BLaER1 (cell line): ENCODE measurements at regions not wholly inside any gene's neighbourhood (a gene's known extent, or its start where the extent isn't known, plus 50 kb on each side); places are given as distances from the start of the nearest gene placed in this dataset.
"Not testable (repeated sequence)": the region's sequence is repeated elsewhere in the genome, so short reads cannot be mapped to it uniquely, and the experiment has no call there.

Experiments
- H3K27ac ChIP-seq: shearing (Covaris generic); formaldehyde crosslinking; 2 replicates; pipeline ENCODE4 v1.8.1; 2022
- H3K27me3 ChIP-seq: shearing (Covaris generic); formaldehyde crosslinking; 2 replicates; pipeline ENCODE4 v1.8.1; 2022
- H3K36me3 ChIP-seq: shearing (Covaris generic); formaldehyde crosslinking; 2 replicates; pipeline ENCODE4 v1.8.1; 2022
- H3K4me1 ChIP-seq: shearing (Covaris generic); formaldehyde crosslinking; 2 replicates; pipeline ENCODE4 v1.8.1; 2022
- H3K4me2 ChIP-seq: shearing (Covaris generic); formaldehyde crosslinking; 2 replicates; pipeline ENCODE4 v1.8.1; 2022
- H3K4me3 ChIP-seq: shearing (Covaris generic); formaldehyde crosslinking; 2 replicates; pipeline ENCODE4 v1.8.1; 2022
- H3K9ac ChIP-seq: shearing (Covaris generic); formaldehyde crosslinking; 2 replicates; pipeline ENCODE4 v1.8.1; 2022
- H3K9me3 ChIP-seq: shearing (Covaris generic); formaldehyde crosslinking; 2 replicates; pipeline ENCODE4 v1.8.1; 2022
- H4K20me1 ChIP-seq: shearing (Covaris generic); formaldehyde crosslinking; 2 replicates; pipeline ENCODE4 v1.8.1; 2022
- Cebpa-rat ChIP-seq: shearing (Covaris generic); IDR thresholded peaks from 2 replicates; pipeline ENCODE4 v1.8.1; 2022

DNA sequence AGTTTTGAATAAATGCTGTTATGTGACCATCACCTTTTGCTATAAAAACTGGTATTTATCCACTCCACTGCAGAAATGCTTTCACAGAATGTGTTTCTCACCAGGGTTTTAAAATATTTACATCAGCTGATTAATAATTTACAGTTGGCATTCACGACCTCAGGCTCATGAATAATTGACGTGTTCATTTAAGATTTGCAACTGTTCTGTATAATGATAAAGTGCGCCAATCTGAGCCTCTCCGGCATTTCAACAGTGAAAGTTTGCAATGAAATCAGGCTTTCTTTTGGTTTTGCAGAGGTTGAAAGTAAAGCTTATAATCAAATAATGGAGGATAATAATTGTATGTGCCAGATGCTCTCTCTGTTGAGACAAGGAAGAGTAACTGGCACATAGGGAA, 434.9 kb downstream of the ICE1 start:
- no peak for TF ChIP-seq Cebpa-rat
- Histone ChIP-seq H3K4me2 (no peak overlapping the region), H3K27ac (no peak overlapping the region), H3K36me3 (no peaks in the 10 kb centered on the region), H3K9ac (no peak overlapping the region), H3K4me1 (no peaks in the 10 kb centered on the region), H3K4me3 (no peak overlapping the region), H4K20me1 (no peaks in the 10 kb centered on the region), H3K9me3 (no peaks in the 10 kb centered on the region), H3K27me3 (no peaks in the 10 kb centered on the region)

DNA sequence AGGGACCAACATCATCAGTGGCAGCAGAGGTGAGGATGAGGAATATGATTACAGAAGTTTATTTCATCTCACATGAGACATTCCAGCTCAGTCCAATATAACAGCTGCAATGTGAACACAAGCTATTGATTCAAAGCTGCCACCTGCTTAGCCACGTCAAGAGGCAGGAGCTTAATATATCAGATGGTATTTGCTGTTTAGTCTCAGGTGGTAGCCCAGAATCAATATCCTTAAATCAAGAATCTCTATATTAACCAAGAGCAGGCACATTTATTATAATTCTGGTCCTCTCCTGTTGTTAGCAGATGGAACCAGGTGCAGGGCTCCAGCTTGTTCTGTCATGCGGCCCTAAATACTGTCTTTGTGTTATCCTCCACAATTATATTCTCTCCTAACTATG, 431.6 kb downstream of the ICE1 start:
- Histone ChIP-seq H3K4me2 (no peak overlapping the region), H4K20me1 (no peaks in the 10 kb centered on the region), H3K9ac (no peak overlapping the region), H3K27me3 (no peaks in the 10 kb centered on the region), H3K4me3 (no peak overlapping the region), H3K4me1 (no peaks in the 10 kb centered on the region), H3K27ac (no peak overlapping the region), H3K9me3 (no peaks in the 10 kb centered on the region), H3K36me3 (no peaks in the 10 kb centered on the region)
- TF ChIP-seq Cebpa-rat, result no peak

DNA sequence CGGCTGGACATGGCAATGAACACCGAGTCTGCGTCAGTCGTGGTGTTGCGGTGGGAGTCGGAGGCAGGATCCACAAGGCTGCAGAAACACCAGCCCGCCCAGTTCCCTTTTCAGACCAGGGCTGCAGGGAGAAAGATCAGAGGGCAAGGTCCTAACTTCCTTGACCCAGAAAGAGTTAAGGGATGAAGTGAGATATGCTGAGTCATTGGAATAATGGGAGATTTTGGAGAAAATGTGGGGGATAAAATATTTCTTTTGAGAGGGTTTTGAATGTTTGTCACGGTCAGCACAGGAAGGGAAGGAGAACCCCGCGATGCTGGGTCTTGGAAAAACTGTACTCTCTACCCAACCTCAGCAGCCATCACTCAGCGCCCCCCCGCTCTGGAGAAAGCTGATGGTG, 416.0 kb downstream of the ICE1 start:
- Histone ChIP-seq H3K4me3 (no peak overlapping the region), H4K20me1 (no peaks in the 10 kb centered on the region), H3K9ac (no peak overlapping the region), H3K4me1 (no peaks in the 10 kb centered on the region), H3K4me2 (no peak overlapping the region), H3K9me3 (no peaks in the 10 kb centered on the region), H3K36me3 (no peaks in the 10 kb centered on the region), H3K27ac (no peak overlapping the region), H3K27me3 (no peaks in the 10 kb centered on the region)
- TF ChIP-seq Cebpa-rat, result no peak

DNA sequence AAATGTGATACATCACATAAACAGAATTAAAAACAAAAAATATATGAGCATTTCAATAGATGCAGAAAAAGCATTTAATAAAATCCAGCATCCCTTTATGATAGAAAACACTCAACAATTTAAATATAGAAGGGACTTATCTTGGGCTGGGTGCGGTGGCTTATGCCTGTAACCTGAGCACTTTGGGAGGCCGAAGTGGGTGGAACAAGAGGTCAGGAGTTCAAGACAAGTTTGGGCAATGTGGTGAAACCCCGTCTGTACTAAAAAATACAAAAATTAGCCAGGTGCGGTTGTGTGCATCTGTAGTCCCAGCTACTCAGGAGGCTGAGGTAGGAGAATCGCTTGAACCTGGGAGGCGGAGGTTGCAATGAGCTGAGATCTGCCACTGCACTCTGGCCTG, 409.1 kb downstream of the ICE1 start:
- H3K36me3 ChIP-seq, H3K4me1 ChIP-seq, H3K4me3 ChIP-seq, H3K9me3 ChIP-seq, H3K27me3 ChIP-seq, H3K27ac ChIP-seq, H4K20me1 ChIP-seq, H3K9ac ChIP-seq, H3K4me2 ChIP-seq: not testable (repeated sequence)

DNA sequence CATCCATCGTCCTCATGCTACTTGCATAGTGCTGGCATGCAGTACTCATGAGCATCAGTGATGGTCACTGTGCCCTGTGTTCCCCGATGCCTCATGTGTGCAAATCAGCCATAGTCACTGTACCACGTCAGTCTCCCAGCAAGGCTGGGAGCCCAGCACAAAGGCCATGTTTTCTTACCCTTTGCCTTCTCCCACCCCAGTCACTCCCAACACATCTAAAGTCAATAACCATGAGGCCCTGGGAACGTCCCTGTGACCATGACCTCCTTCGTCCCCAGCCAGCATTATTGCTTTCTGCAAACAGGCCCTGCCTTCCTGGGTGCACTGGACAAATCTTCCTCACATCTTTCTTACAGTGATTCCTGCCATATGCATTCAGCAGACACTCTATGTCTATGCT, 406.1 kb downstream of the ICE1 start:
- peaks cover under 1% of the 10 kb centered on the region; the same call in 1 of the 2 replicates for H3K4me1 ChIP-seq
- TF ChIP-seq Cebpa-rat, result no peak
- no peaks in the 10 kb centered on the region for H3K36me3 ChIP-seq
- no peaks in the 10 kb centered on the region for H3K9me3 ChIP-seq
- H3K27ac ChIP-seq, result no peak overlapping the region
- H3K9ac ChIP-seq, result no peak overlapping the region
- no peak overlapping the region for H3K4me2 ChIP-seq
- H4K20me1 ChIP-seq, result no peaks in the 10 kb centered on the region
- no peaks in the 10 kb centered on the region for H3K27me3 ChIP-seq
- no peak overlapping the region for H3K4me3 ChIP-seq

DNA sequence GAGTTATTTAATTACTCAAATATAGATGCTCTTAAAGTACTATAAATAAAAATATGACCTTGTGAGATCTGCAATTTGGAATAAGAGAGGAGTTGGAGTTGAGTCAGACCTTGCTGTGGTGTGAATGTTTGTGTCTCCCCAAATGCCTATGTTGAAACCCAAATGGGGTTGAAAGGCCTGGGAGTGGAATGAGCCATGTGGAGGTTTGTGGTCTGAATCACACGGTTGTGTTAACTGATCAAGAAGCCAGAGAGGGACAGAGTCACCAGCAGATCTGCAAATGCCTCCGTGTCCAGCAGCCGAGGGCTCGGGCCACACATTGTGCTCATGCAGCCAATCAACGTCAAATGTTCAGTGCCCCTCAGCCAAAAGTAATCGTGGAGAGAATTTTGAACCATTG, 404.4 kb downstream of the ICE1 start:
- no peaks in the 10 kb centered on the region for H4K20me1 ChIP-seq
- no peak overlapping the region for H3K27ac ChIP-seq
- no peak overlapping the region for H3K4me2 ChIP-seq
- H3K9ac ChIP-seq, result no peak overlapping the region
- H3K27me3 ChIP-seq, result no peaks in the 10 kb centered on the region
- H3K4me3 ChIP-seq, result no peak overlapping the region
- peaks cover 11% of the 10 kb centered on the region for H3K4me1 ChIP-seq
- H3K36me3 ChIP-seq, result no peaks in the 10 kb centered on the region
- H3K9me3 ChIP-seq, result no peaks in the 10 kb centered on the region
- no peak for TF ChIP-seq Cebpa-rat

DNA sequence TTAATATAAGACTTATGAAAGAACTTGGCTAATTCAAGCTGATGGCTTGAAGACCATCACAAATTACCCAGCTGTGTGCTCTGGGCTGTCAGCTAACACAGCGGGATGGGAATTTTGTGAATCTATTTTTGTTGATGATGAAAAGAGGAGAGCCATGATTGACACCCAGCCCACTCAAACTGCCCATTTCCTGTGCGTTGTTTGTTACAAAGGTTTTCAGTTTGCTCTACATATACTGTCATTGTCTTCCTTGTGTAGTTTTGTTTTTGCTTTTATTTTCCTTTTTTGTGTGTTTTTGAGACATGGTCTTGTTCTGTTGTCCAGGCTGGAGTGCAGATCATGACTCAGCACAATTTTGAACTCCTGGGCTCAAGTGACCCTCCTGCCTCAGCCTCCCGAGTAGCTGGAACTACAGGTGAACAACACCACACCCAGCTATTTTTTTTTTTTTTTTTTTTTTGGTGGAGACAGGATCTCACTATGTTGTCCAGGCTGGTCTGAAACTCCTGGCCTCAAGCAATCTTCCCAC, 400.3 kb downstream of the ICE1 start:
- H3K36me3 ChIP-seq, result no peaks in the 10 kb centered on the region
- TF ChIP-seq Cebpa-rat, result no peak
- no peaks in the 10 kb centered on the region for H4K20me1 ChIP-seq
- no peak overlapping the region for H3K27ac ChIP-seq
- H3K4me2 ChIP-seq, result peak overlapping the region; percentile 29
- H3K9ac ChIP-seq, result no peak overlapping the region
- no peaks in the 10 kb centered on the region for H3K9me3 ChIP-seq
- no peaks in the 10 kb centered on the region for H3K27me3 ChIP-seq
- no peak overlapping the region for H3K4me3 ChIP-seq
- H3K4me1 ChIP-seq, result peaks cover 11% of the 10 kb centered on the region

DNA sequence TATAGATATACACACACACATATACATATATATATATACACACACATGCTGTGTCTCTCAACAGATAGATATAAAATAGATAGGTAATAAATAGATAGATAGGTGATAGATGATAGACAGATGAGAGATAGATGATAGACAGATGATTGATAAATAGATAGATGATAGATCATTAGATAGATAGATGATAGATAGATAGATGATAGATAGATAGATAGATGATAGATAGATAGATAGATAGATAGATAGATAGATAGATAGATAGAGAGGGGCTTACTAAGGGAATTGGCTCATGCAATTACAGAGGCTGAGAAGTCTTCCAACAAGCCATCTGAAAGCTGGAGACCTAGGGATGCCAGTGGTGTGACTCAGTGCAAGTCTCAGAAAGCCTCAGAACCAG, 394.5 kb downstream of the ICE1 start:
- no peaks in the 10 kb centered on the region for H3K27me3 ChIP-seq
- no peaks in the 10 kb centered on the region for H3K9me3 ChIP-seq
- H3K4me3 ChIP-seq, result no peak overlapping the region
- no peaks in the 10 kb centered on the region for H3K4me1 ChIP-seq
- no peak overlapping the region for H3K27ac ChIP-seq
- H4K20me1 ChIP-seq, result no peaks in the 10 kb centered on the region
- no peak overlapping the region for H3K4me2 ChIP-seq
- TF ChIP-seq Cebpa-rat, result no peak
- H3K36me3 ChIP-seq, result no peaks in the 10 kb centered on the region
- H3K9ac ChIP-seq, result no peak overlapping the region

DNA sequence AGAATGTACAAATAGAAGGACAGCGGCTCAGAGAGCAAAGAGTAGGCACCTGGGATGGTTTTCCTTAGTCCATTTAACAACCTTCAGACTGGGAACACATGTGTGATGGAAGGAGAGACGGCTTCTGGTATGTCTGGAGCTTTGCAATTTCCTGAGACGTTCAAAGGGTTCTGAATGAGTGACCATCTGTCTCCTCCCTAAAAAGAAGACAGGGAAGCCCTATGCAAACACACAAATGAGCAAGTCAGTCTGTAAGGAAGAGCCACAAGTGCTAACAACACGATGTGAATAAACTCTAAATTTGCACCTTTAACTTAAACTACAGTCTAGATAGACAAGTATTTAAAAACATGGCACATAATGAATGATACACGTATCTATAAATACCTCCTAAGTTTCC, 391.0 kb downstream of the ICE1 start:
- TF ChIP-seq Cebpa-rat, result no peak
- Histone ChIP-seq H3K4me3 (no peak overlapping the region), H3K9ac (no peak overlapping the region), H3K27me3 (no peaks in the 10 kb centered on the region), H4K20me1 (no peaks in the 10 kb centered on the region), H3K4me2 (no peak overlapping the region), H3K27ac (no peak overlapping the region), H3K36me3 (no peaks in the 10 kb centered on the region), H3K4me1 (no peaks in the 10 kb centered on the region), H3K9me3 (no peaks in the 10 kb centered on the region)

DNA sequence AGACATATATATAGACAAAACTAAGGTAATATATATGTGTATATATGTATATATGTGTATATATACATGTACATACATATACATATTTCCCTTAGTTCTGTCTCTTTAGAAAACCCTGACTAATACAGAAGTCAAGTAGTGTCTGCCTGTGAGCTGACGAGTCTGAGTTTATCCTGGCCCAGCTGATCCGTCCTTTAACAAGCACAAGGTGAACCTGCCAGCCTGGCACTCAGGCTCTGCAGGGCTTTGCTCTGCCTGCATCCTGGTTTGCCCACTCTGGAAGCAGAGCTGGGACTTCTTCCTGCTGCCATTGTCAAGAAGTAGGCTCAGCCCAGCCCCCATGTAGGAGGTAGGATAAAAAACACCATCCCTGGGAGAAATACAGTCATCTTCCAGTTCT, 388.0 kb downstream of the ICE1 start:
- no peaks in the 10 kb centered on the region for H4K20me1 ChIP-seq

DNA sequence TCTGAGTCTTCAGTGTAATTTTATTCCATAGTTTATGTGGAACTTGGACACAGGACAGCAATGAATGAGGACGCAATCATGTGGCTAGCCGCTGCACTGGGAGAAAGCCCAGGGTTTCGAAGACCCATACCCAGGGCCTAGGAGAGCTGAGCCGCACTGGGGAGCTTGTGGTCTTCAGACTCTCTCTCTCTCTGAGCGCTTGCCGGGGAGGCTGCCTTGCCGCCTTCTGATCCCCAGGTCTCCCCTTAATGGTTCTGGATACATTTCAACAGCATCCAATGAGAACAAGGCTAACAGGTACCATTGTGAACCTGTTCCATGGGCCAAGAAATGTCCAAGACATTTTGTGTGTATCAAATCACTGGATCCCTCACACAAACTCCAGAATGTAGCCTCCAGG, 383.4 kb downstream of the ICE1 start:
- no peaks in the 10 kb centered on the region for H4K20me1 ChIP-seq
- H3K9me3 ChIP-seq, result no peaks in the 10 kb centered on the region
- TF ChIP-seq Cebpa-rat, result no peak
- H3K36me3 ChIP-seq, result no peaks in the 10 kb centered on the region
- no peak overlapping the region for H3K4me2 ChIP-seq
- H3K27ac ChIP-seq, result no peak overlapping the region
- H3K27me3 ChIP-seq, result no peaks in the 10 kb centered on the region
- no peak overlapping the region for H3K9ac ChIP-seq
- no peaks in the 10 kb centered on the region for H3K4me1 ChIP-seq
- no peak overlapping the region for H3K4me3 ChIP-seq

More for the DNA sequence above, 388.0 kb downstream of the ICE1 start:
- Histone ChIP-seq H3K4me3 (no peak overlapping the region), H3K9ac (no peak overlapping the region), H3K36me3 (no peaks in the 10 kb centered on the region), H3K9me3 (no peaks in the 10 kb centered on the region), H3K4me1 (no peaks in the 10 kb centered on the region), H3K27ac (no peak overlapping the region), H3K27me3 (no peaks in the 10 kb centered on the region), H3K4me2 (no peak overlapping the region)
- TF ChIP-seq Cebpa-rat, result no peak
